ENCODE measurements at regions not wholly inside any gene's neighbourhood (a gene's known extent, or its start where the extent isn't known, plus 50 kb on each side); places are given as distances from the start of the nearest gene placed in this dataset.

GRCh38 chr2:177024765-177025164 lies 187.8 kb upstream of the HNRNPA3 start:
- no peaks in the 10 kb centered on the region for H3K27me3 Mint-ChIP-seq (ENCODE audit: low read depth, poor library complexity)
- no peak for TF ChIP-seq CTCF (IDR thresholded peaks at IDR 0.05)

GRCh38 chr2:177026253-177026652 lies 186.3 kb upstream of the HNRNPA3 start:
- Mint-ChIP-seq H3K27me3 (ENCODE audit: low read depth, poor library complexity) (no peaks in the 10 kb centered on the region), H3K4me3 (no peak overlapping the region), H3K36me3 (ENCODE audit: low read depth) (no peaks in the 10 kb centered on the region), H3K9me3 (no peaks in the 10 kb centered on the region), H3K27ac (no peak overlapping the region), H3K4me1 (peaks cover 24% of the 10 kb centered on the region)
- no peak for TF ChIP-seq CTCF (IDR thresholded peaks at IDR 0.05)
- no peak for DNase-seq

More at GRCh38 chr2:177024765-177025164, 187.8 kb upstream of the HNRNPA3 start:
- H3K9me3 Mint-ChIP-seq = no peaks in the 10 kb centered on the region
- peaks cover 31% of the 10 kb centered on the region for H3K4me1 Mint-ChIP-seq
- no peaks in the 10 kb centered on the region for H3K36me3 Mint-ChIP-seq (ENCODE audit: low read depth)
- H3K27ac Mint-ChIP-seq = no peak overlapping the region
- H3K4me3 Mint-ChIP-seq = no peak overlapping the region
- DNase-seq = no peak

GRCh38 chr2:177026956-177027355 lies 185.6 kb upstream of the HNRNPA3 start:
- Mint-ChIP-seq H3K4me1 (peaks cover 17% of the 10 kb centered on the region), H3K27me3 (ENCODE audit: low read depth, poor library complexity) (no peaks in the 10 kb centered on the region), H3K36me3 (ENCODE audit: low read depth) (no peaks in the 10 kb centered on the region), H3K27ac (no peak overlapping the region), H3K9me3 (no peaks in the 10 kb centered on the region), H3K4me3 (no peak overlapping the region)
- no peak for TF ChIP-seq CTCF (IDR thresholded peaks at IDR 0.05)
- DNase-seq = no peak

GRCh38 chr2:177028296-177028695 lies 184.3 kb upstream of the HNRNPA3 start:
- DNase-seq = no peak
- H3K27me3 Mint-ChIP-seq (ENCODE audit: low read depth, poor library complexity) = no peaks in the 10 kb centered on the region
- no peaks in the 10 kb centered on the region for H3K36me3 Mint-ChIP-seq (ENCODE audit: low read depth)
- no peak for TF ChIP-seq CTCF (IDR thresholded peaks at IDR 0.05)
- H3K4me3 Mint-ChIP-seq = no peak overlapping the region
- no peak overlapping the region for H3K27ac Mint-ChIP-seq
- peaks cover 15% of the 10 kb centered on the region for H3K4me1 Mint-ChIP-seq
- no peaks in the 10 kb centered on the region for H3K9me3 Mint-ChIP-seq

GRCh38 chr2:177029075-177029474 lies 183.5 kb upstream of the HNRNPA3 start:
- DNase-seq = no peak
- Mint-ChIP-seq H3K27ac (no peak overlapping the region), H3K9me3 (no peaks in the 10 kb centered on the region), H3K4me3 (no peak overlapping the region), H3K27me3 (ENCODE audit: low read depth, poor library complexity) (peaks cover 3% of the 10 kb centered on the region), H3K4me1 (peaks cover 15% of the 10 kb centered on the region), H3K36me3 (ENCODE audit: low read depth) (no peaks in the 10 kb centered on the region)
- no peak for TF ChIP-seq CTCF (IDR thresholded peaks at IDR 0.05)

- H3K36me3 Mint-ChIP-seq (ENCODE audit: low read depth) = no peaks in the 10 kb centered on the region
- no peak overlapping the region for H3K27ac Mint-ChIP-seq
- no peak overlapping the region for H3K4me3 Mint-ChIP-seq
- H3K4me1 Mint-ChIP-seq = peaks cover 15% of the 10 kb centered on the region
- TF ChIP-seq CTCF (IDR thresholded peaks at IDR 0.05) = no peak
- no peak for DNase-seq
- peaks cover 3% of the 10 kb centered on the region for H3K27me3 Mint-ChIP-seq (ENCODE audit: low read depth, poor library complexity)
- H3K9me3 Mint-ChIP-seq = no peaks in the 10 kb centered on the region
These were observed 183.1 kb upstream of the HNRNPA3 start for GRCh38 chr2:177029501-177029900.
